ENCODE measurements at regions not wholly inside any gene's neighbourhood (a gene's known extent, or its start where the extent isn't known, plus 50 kb on each side); places are given as distances from the start of the nearest gene placed in this dataset.

- no peak overlapping the region for H3K4me3 ChIP-seq (ENCODE audit: low read depth, low read length)
- peak; percentile 24; the same call in 1 of the 2 replicates for TF ChIP-seq CTCF (IDR thresholded peaks at IDR 0.05; ENCODE audit: borderline replicate concordance, insufficient read depth, low read depth, low read length)
Measured at GRCh38 chr9:28951945-28952344, 1378.7 kb upstream of the C9orf72 start.

DNA sequence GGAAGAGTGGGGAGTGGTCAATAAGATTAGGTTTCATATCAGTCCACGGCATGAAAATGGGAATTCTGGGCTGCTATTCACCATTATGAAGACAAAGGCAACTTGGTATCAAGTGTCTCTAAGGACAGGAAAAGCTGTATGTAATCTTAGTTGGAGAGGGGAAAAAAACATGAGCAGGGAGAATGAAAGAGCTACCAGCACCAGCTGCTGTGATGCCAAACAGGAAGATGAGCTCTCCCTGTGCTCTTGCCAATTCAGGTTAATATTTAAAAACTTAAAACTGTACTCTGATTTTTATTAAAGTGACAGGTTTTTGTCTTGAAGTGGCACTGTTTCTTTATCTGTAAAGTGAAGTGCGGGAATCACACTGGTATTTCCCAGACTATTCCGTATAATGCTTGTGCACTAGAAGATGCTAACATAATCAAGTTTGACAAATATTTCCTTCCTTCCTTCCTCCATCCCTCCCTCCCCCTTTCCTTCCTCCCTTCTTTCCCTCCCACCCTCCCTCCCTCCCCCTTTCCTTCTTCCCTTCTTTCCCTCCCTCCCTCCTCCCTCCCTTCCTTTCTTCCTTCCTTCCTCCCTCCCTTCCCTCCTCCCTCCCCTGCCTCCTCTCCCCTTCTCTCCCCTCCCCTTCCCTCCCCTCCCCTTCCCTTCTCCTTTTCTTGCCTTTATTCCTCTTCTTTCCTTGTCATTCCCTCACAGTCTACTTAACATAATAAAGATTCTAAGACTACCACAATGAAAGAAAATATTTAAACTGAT lies 1383.0 kb upstream of the C9orf72 start:
- no peak for TF ChIP-seq CTCF (IDR thresholded peaks at IDR 0.05; ENCODE audit: borderline replicate concordance, insufficient read depth, low read depth, low read length)
- H3K4me3 ChIP-seq (ENCODE audit: low read depth, low read length), result no peak overlapping the region

GRCh38 chr9:28960602-28961001 lies 1387.3 kb upstream of the C9orf72 start:
- TF ChIP-seq CTCF (IDR thresholded peaks at IDR 0.05; ENCODE audit: borderline replicate concordance, insufficient read depth, low read depth, low read length), result no peak
- H3K4me3 ChIP-seq (ENCODE audit: low read depth, low read length), result no peak overlapping the region

GRCh38 chr9:28961623-28962022 lies 1388.3 kb upstream of the C9orf72 start:
- H3K4me3 ChIP-seq (ENCODE audit: low read depth, low read length), result no peak overlapping the region
- no peak for TF ChIP-seq CTCF (IDR thresholded peaks at IDR 0.05; ENCODE audit: borderline replicate concordance, insufficient read depth, low read depth, low read length)

DNA sequence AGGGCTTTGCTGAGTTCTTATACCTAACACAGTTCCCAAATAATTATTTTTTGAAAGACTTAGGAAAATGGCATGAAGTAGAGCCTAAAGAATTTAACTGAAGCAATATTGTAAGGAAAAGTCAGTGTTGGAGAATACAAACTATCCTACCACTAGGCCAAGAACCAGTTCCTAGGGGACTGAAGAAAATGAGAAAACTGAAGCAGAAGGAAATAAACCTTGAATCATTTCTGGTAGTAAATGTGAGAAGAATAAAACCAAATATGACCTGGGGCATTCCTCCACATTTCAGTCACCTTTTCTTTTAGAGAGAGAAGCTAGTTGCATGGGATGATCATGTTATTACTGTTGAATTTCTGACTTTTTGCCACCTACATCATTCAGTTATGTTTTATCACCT lies 1393.9 kb upstream of the C9orf72 start:
- no peak for TF ChIP-seq CTCF (IDR thresholded peaks at IDR 0.05; ENCODE audit: borderline replicate concordance, insufficient read depth, low read depth, low read length)
- no peak overlapping the region for H3K4me3 ChIP-seq (ENCODE audit: low read depth, low read length)

- no peak overlapping the region for H3K4me3 ChIP-seq (ENCODE audit: low read depth, low read length)
- TF ChIP-seq CTCF (IDR thresholded peaks at IDR 0.05; ENCODE audit: borderline replicate concordance, insufficient read depth, low read depth, low read length), result no peak
Measured at GRCh38 chr9:28970241-28970654, 1397.0 kb upstream of the C9orf72 start.

GRCh38 chr9:28971881-28972280 lies 1398.6 kb upstream of the C9orf72 start:
- no peak for TF ChIP-seq CTCF (IDR thresholded peaks at IDR 0.05; ENCODE audit: borderline replicate concordance, insufficient read depth, low read depth, low read length)

More at GRCh38 chr9:28971881-28972280, 1398.6 kb upstream of the C9orf72 start:
- no peak overlapping the region for H3K4me3 ChIP-seq (ENCODE audit: low read depth, low read length)

Measured in GM12875 (cell line).